Effector memory CD8-positive, alpha-beta T cell (primary cell): ENCODE measurements at regions not wholly inside any gene's neighbourhood (a gene's known extent, or its start where the extent isn't known, plus 50 kb on each side); places are given as distances from the start of the nearest gene placed in this dataset.

ENCODE experiments used
- ATAC-seq: fragments of 150-1000 bp; cut with Tn5 transposase; replicated peaks from 2 replicates; pipeline ENCODE4 v1.10.0; 2021; ENCODE audit warnings: mild to moderate bottlenecking, moderate library complexity
- DNase-seq, 3 experiments: peaks; one replicate each; pipeline ENCODE4 v3.0.0; 2021
- H3K27ac Mint-ChIP-seq, 2 donors: one replicate each; pipeline ENCODE4 v1.8.0; 2022; ENCODE audit warnings: mild to moderate bottlenecking in 2 of 2, mixed read lengths in 2 of 2, moderate library complexity in 2 of 2
- H3K27me3 Mint-ChIP-seq, 2 donors: one replicate each; pipeline ENCODE4 v1.8.0; 2022; ENCODE audit warnings: mixed read lengths in 2 of 2
- H3K36me3 Mint-ChIP-seq: one replicate; pipeline ENCODE4 v1.8.0; 2022; ENCODE audit warnings: mild to moderate bottlenecking, moderate library complexity, mixed read lengths; ENCODE audit not compliant: insufficient read depth
- H3K4me1 Mint-ChIP-seq, 2 donors: one replicate each; pipeline ENCODE4 v1.8.0; 2022; ENCODE audit warnings: low read depth in 2 of 2, mixed read lengths in 2 of 2
- H3K4me3 Mint-ChIP-seq, 2 donors: one replicate each; pipeline ENCODE4 v1.8.0; 2022; ENCODE audit warnings: mild to moderate bottlenecking in 2 of 2, mixed read lengths in 2 of 2, moderate library complexity in 2 of 2
- H3K9me3 Mint-ChIP-seq, 2 donors: one replicate each; pipeline ENCODE4 v1.8.0; 2022; ENCODE audit warnings: mixed read lengths in 2 of 2

DNA sequence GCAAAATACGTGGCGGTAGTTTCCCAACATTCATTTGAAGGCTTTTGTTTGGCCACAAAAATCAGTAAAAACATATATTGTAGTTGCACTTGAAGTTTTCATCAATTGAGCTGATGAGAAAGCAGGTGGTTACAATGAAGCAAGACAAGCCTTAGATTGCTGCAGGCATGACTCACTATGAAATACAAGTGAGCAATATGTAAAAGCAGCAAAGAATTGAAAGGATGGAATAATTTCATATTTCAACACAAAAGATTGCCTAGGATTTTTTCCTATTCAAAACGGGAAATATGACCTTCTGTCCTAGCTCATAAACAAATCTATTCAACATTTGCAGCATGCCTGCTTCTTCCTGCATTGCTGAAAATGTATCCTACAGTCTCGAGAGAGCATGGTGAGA, 190.9 kb upstream of the BANK1 start:
- no peak overlapping the region for H3K27ac Mint-ChIP-seq
- no peaks in the 10 kb centered on the region for H3K36me3 Mint-ChIP-seq

DNA sequence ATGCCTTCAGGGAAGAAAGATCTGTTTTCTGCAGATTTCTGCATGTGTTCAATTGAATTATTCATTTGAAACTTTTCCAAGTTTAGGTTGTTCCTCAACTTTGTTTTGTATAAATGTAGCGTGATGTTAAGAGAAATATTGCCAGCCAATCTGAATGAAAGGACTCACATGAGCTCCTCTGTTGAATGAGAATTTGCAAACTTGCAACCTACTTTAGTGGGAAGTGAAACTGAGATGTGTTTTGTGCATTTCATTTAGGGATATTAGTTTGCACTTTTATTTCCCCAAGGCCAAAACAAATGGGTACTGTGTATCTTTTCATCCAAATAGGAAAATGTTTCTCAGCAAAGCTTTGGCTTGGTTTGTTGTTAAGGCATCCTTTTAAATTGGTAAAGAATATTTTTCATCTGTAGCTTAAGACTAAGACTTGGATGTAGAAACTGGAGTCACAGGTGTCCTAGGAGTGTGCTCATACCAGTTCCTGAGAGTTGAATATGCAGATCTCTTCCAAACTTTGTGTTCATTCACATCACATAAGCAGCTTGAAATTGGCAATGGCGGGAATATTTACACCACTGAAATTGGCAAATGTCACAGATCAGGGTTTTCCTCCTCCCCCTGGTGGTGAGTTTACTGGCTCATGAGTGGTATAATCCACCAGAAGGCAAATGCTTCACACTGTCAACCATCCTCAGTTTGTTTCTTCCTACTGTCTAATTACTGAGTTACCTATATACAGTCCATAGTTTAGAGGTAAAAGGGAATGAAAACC, 193.6 kb upstream of the BANK1 start:
- H3K4me1 Mint-ChIP-seq, result no peaks in the 10 kb centered on the region
- no peaks in the 10 kb centered on the region for H3K27me3 Mint-ChIP-seq
- no peak overlapping the region for H3K4me3 Mint-ChIP-seq
- ATAC-seq (peak; percentile 56), DNase-seq (peak; percentile 29 to 38 (median 34))
- no peaks in the 10 kb centered on the region for H3K36me3 Mint-ChIP-seq
- H3K27ac Mint-ChIP-seq, result no peak overlapping the region
- no peaks in the 10 kb centered on the region for H3K9me3 Mint-ChIP-seq

More for the DNA sequence above, 190.9 kb upstream of the BANK1 start:
- Mint-ChIP-seq H3K27me3 (no peaks in the 10 kb centered on the region), H3K4me1 (no peaks in the 10 kb centered on the region), H3K4me3 (no peak overlapping the region), H3K9me3 (no peaks in the 10 kb centered on the region)
- DNase-seq (no peak), ATAC-seq (no peak)

DNA sequence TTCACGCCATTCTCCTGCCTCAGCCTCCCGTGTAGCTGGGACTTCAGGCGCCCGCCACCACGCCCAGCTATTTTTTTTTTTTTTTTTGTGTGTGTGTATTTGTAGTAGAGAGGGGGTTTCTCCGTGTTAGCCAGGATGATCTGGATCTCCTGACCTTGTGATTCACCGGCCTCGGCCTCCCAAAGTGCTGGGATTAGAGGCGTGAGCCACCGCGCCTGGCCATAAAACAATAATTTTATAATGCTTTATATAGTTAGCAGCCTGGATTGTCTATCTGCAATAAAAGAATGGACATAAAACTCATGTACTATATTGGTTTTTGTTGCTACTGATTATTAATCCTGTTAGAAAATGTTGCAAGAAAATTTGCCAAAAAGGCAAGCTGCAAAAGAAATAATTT, 195.9 kb upstream of the BANK1 start:
- Mint-ChIP-seq H3K27ac (no peak overlapping the region), H3K9me3 (no peaks in the 10 kb centered on the region), H3K4me3 (no peak overlapping the region), H3K4me1 (no peaks in the 10 kb centered on the region), H3K27me3 (no peaks in the 10 kb centered on the region), H3K36me3 (no peaks in the 10 kb centered on the region)
- DNase-seq, result no peak
- ATAC-seq, result no peak

DNA sequence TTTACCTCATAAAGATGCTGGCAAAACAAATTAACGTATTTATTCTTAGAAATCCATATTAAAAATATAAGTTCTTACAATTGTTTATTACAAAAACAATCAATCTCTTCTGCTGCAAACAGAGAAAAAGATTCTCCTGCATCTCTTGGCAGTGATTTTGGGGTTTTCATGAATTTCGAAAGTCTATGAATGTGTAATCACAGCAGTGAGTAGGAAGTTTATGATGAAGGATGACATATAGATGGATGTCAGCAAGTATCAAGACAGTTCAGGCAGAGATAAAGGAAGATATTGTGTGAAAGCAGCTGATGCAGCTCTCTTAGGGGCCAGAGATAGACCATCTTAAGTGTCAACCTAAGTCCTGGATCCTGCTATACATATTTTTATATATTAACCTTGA, 196.9 kb upstream of the BANK1 start:
- no peak overlapping the region for H3K4me3 Mint-ChIP-seq
- no peak for ATAC-seq
- no peak overlapping the region for H3K27ac Mint-ChIP-seq

DNA sequence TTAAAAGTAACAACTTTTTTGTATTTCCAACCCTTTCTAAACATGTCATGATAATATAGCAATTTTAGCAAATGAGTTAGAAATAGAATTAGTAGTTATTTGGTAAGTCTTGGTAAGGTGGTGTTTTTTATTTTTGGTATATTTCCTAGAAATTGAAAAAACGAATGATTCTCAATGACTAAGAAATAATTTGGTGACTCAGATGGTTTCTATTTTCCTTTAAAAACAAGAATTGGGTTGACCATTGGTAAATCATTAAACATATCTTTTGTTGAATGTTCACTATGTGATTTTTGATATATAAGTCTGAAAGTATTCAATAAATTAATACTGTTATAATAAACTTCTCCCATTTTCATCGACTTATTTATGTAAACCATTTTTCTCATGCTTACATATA, 206.2 kb upstream of the BANK1 start:
- H3K9me3 Mint-ChIP-seq, result peaks cover 7 to 16% of the 10 kb centered on the region in 2 donors
- no peak for DNase-seq
- H3K27me3 Mint-ChIP-seq, result peaks cover 9 to 29% of the 10 kb centered on the region in 2 donors
- H3K36me3 Mint-ChIP-seq, result peaks cover 2% of the 10 kb centered on the region
- no peaks in the 10 kb centered on the region for H3K4me1 Mint-ChIP-seq
- H3K4me3 Mint-ChIP-seq, result no peak overlapping the region
- no peak overlapping the region for H3K27ac Mint-ChIP-seq
- ATAC-seq, result no peak

More for the DNA sequence above, 196.9 kb upstream of the BANK1 start:
- Mint-ChIP-seq H3K4me1 (no peaks in the 10 kb centered on the region), H3K9me3 (no peaks in the 10 kb centered on the region), H3K27me3 (no peaks in the 10 kb centered on the region), H3K36me3 (no peaks in the 10 kb centered on the region)
- DNase-seq, result no peak

DNA sequence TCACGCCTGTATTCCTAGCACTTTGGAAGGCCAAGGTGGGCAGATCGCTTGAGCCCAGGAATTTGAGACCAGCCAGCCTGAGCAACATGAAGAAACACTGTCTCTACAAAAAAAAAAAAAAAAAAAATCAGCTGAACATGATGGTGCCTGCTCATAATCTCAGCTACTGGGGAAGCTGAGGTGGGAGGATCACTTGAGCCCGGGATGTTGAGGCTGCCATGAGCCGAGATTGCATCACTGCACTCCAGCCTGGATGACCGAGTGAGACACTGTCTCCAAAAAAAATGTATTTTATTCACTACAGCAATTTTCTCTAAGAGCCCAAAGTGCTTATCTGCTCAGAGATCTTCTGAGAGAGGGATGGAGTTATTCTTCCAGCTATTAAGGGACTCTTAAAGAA, 215.8 kb upstream of the PPP3CA start:
- no peak overlapping the region for H3K4me3 Mint-ChIP-seq
- H3K36me3 Mint-ChIP-seq, result no peaks in the 10 kb centered on the region
- DNase-seq, result no peak
- H3K27me3 Mint-ChIP-seq, result peaks cover 0 to 48% of the 10 kb centered on the region in 2 donors
- H3K27ac Mint-ChIP-seq, result no peak overlapping the region
- no peaks in the 10 kb centered on the region for H3K4me1 Mint-ChIP-seq
- H3K9me3 Mint-ChIP-seq, result peaks cover 0 to 8% of the 10 kb centered on the region in 2 donors
- no peak for ATAC-seq

- ATAC-seq, result peak; percentile 35
- H3K9me3 Mint-ChIP-seq, result no peaks in the 10 kb centered on the region
- no peak overlapping the region for H3K27ac Mint-ChIP-seq
- no peaks in the 10 kb centered on the region for H3K36me3 Mint-ChIP-seq
- H3K4me1 Mint-ChIP-seq, result no peaks in the 10 kb centered on the region
- H3K4me3 Mint-ChIP-seq, result no peak overlapping the region
- H3K27me3 Mint-ChIP-seq, result peaks cover 0 to 33% of the 10 kb centered on the region in 2 donors
- no peak for DNase-seq
These were observed 209.5 kb upstream of the PPP3CA start for GRCh38 chr4:101556842-101557241.

GRCh38 chr4:101555341-101555880, 208.1 kb upstream of the PPP3CA start:
- Mint-ChIP-seq H3K36me3 (no peaks in the 10 kb centered on the region), H3K27ac (no peak overlapping the region)

DNA sequence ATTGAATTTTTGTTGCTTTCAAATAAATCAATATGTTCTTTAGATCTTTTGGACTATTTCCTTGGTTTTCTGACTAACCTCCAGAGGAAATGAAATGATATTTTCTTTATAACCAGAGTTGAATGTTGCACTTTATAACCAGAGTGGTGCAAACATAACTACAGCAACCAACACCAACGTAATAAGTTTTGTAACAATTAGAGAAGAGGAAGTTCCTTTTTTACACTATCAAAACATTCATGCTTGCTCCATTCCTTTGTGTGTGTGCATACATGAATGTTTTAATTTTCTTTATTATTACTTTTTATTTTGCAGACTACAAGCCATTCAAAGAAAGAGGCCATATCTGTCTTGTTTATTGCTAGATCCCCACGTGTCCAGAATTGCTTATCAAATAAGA, 193.0 kb upstream of the PPP3CA start:
- no peak for ATAC-seq
- H3K4me1 Mint-ChIP-seq, result no peaks in the 10 kb centered on the region
- H3K36me3 Mint-ChIP-seq, result peaks cover 3% of the 10 kb centered on the region
- H3K9me3 Mint-ChIP-seq, result peaks cover 0 to 2% of the 10 kb centered on the region in 2 donors
- no peak for DNase-seq
- H3K4me3 Mint-ChIP-seq, result no peak overlapping the region
- no peak overlapping the region for H3K27ac Mint-ChIP-seq
- peaks cover 30 to 32% of the 10 kb centered on the region in 2 donors for H3K27me3 Mint-ChIP-seq

More at GRCh38 chr4:101555341-101555880, 208.1 kb upstream of the PPP3CA start:
- Mint-ChIP-seq H3K4me3 (no peak overlapping the region), H3K27me3 (peaks cover 0 to 25% of the 10 kb centered on the region in 2 donors), H3K9me3 (no peaks in the 10 kb centered on the region), H3K4me1 (no peaks in the 10 kb centered on the region)
- DNase-seq (no peak), ATAC-seq (no peak)

GRCh38 chr4:101528526-101528925, 181.2 kb upstream of the PPP3CA start:
- Mint-ChIP-seq H3K4me1 (peaks cover 3 to 7% of the 10 kb centered on the region in 2 donors), H3K27ac (no peak overlapping the region), H3K36me3 (peaks cover 4% of the 10 kb centered on the region), H3K9me3 (no peaks in the 10 kb centered on the region), H3K27me3 (peaks cover 48 to 51% of the 10 kb centered on the region in 2 donors), H3K4me3 (no peak overlapping the region)
- ATAC-seq (no peak), DNase-seq (no peak)

DNA sequence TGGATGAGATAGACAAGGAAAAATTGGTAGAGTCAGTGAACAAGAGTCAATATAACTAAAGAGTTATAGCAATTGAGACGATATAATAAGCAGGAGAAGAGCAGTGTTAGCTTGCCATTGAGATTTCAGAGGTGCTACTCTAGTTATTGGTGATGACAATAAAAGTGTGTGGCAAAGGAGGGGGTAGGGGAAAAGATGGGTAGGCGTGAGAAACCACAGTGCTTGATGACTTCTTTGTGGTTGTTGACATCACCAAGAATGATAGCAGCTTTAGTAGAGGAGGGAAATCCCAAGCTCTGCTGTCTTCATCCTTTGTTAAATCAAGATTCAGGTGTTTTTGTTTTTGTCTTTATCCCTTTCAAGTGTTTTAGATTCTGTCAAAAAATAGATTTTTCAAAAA, 179.9 kb upstream of the PPP3CA start:
- peak; percentile 99 for ATAC-seq
- Mint-ChIP-seq H3K27me3 (peaks cover 38 to 44% of the 10 kb centered on the region in 2 donors), H3K27ac (peak overlapping the region in 1 of 2 donors; percentile 9), H3K4me3 (no peak overlapping the region), H3K36me3 (peaks cover 4% of the 10 kb centered on the region), H3K4me1 (peaks cover 3 to 7% of the 10 kb centered on the region in 2 donors), H3K9me3 (no peaks in the 10 kb centered on the region)
- peak; percentile 56 to 68 (median 56) for DNase-seq

GRCh38 chr4:101515566-101515965, 168.2 kb upstream of the PPP3CA start:
- no peak overlapping the region for H3K4me3 Mint-ChIP-seq
- ATAC-seq (no peak), DNase-seq (no peak)
- H3K27me3 Mint-ChIP-seq, result peaks cover 35 to 45% of the 10 kb centered on the region in 2 donors
- no peaks in the 10 kb centered on the region for H3K9me3 Mint-ChIP-seq
- peaks cover 0 to 3% of the 10 kb centered on the region in 2 donors for H3K4me1 Mint-ChIP-seq
- H3K36me3 Mint-ChIP-seq, result no peaks in the 10 kb centered on the region
- no peak overlapping the region for H3K27ac Mint-ChIP-seq

- peak overlapping the region in 1 of 2 donors; percentile 27 for H3K27ac Mint-ChIP-seq
- ATAC-seq (no peak), DNase-seq (no peak)
- no peaks in the 10 kb centered on the region for H3K9me3 Mint-ChIP-seq
- H3K36me3 Mint-ChIP-seq, result no peaks in the 10 kb centered on the region
- H3K4me1 Mint-ChIP-seq, result peaks cover 0 to 3% of the 10 kb centered on the region in 2 donors
- H3K4me3 Mint-ChIP-seq, result no peak overlapping the region
- H3K27me3 Mint-ChIP-seq, result peaks cover 33 to 45% of the 10 kb centered on the region in 2 donors
These were observed 167.8 kb upstream of the PPP3CA start for GRCh38 chr4:101515099-101515498.

DNA sequence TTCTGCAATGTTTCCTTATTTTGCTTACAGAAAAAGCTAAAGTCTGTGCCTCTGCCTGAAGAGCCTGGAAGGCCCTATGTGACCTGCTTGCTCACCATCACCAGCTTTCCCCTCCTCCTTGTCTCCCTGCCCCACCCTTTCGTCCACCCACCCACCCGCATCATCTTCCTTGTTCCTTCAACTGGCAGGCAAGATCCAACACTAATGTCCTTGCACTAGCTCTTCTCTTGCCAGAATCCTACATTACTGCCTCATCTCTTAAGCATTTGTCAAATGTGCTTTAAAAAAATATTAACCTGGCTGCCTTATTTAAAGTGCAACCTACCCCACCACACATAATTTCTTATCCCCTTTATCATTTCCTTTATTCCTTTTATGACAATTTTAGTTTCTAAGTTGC, 165.1 kb upstream of the PPP3CA start:
- Mint-ChIP-seq H3K4me1 (peaks cover 0 to 3% of the 10 kb centered on the region in 2 donors), H3K9me3 (no peaks in the 10 kb centered on the region), H3K27me3 (peaks cover 23 to 49% of the 10 kb centered on the region in 2 donors), H3K27ac (no peak overlapping the region), H3K36me3 (no peaks in the 10 kb centered on the region), H3K4me3 (no peak overlapping the region)
- DNase-seq, result no peak
- ATAC-seq, result no peak
